PC-9 (cell line): ENCODE measurements at regions not wholly inside any gene's neighbourhood (a gene's known extent, or its start where the extent isn't known, plus 50 kb on each side); places are given as distances from the start of the nearest gene placed in this dataset.

Source experiments
- CTCF ChIP-seq: fragments of 200-600 bp; sonication (generic); conservative IDR thresholded peaks from 2 replicates; pipeline ENCODE4 v1.6.1; 2017; ENCODE audit warnings: mixed run types, antibody characterized with exemption, mild to moderate bottlenecking, moderate library complexity
- EZH2 ChIP-seq: fragments of 200-600 bp; sonication (generic); IDR thresholded peaks from 2 replicates; pipeline ENCODE4 v1.8.0; 2017; ENCODE audit warnings: antibody characterized with exemption, low read depth

- TF ChIP-seq CTCF (no peak), EZH2 (no peak)
Measured at GRCh38 chr18:60570172-60570571, 197.6 kb upstream of the MC4R start.
